ENCODE measurements at regions not wholly inside any gene's neighbourhood (a gene's known extent, or its start where the extent isn't known, plus 50 kb on each side); places are given as distances from the start of the nearest gene placed in this dataset.

DNA sequence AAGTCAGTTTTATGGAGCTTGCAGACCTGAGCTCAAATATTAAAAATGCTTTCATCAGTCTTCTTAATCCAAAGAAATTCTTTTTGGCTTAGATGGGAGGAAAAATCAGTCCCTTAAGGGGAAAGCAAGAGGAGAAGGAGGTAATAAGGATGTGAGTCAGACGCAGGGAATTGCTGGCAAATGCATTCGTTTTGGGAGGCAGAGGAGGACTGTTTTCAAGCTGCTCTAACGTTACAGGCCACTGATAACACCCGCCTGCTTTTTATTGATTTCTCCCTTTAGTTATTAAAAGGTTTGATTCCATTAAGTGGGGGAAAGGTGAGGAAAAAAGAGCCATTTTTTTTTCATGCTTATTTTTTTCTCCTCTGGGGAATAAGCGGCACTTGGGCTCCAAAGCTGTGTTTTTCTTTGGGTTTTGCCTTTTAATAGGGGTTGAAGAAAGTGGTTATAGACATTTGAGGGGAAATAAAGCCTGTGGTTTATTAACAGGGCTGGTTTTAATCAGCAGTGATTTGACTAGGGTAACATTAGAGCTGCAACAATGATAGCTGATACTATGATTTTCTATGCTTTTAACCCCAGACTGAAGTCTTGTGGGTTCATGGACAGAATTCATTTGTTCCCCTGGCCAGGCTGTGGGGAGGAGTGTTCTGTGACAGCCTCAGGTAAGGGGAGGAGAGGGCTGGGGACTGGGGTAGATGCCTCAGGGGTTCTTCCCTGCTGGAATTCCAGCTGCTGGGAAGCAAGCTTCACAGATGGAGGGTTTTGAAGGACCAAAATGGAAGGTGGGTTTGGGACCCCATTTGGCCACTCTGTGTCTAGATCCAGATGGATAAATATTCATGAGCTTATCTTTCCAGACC lies 225.2 kb downstream of the GAS1 start:
- no peak for DNase-seq

DNA sequence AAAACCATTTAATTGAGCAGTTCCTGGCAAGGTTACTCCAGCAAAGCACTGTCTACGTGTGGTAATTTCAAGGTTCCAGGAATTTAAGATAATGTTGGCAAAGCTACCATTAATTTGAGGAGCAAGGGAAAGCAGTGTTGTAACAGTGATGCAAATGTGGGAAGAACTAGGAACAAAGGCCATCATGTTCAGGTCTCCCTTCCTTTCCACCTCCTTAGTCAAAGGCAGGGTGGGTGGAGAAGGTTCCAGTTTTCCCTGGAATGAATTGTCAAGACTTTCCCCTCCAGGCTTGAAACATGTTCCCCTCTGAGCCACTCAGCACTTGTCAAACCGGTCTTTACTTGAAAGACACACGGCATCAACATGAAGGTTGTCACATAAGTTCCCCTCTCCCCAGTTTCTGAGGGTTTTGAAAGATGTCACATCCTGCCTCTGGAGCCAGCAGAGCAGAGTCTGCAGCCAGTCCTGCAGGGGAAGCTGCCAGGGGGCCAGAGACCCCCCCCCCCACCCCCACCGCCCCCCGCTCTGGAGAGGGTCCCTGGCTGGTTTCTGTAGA lies 226.0 kb downstream of the GAS1 start:
- no peak for DNase-seq

DNA sequence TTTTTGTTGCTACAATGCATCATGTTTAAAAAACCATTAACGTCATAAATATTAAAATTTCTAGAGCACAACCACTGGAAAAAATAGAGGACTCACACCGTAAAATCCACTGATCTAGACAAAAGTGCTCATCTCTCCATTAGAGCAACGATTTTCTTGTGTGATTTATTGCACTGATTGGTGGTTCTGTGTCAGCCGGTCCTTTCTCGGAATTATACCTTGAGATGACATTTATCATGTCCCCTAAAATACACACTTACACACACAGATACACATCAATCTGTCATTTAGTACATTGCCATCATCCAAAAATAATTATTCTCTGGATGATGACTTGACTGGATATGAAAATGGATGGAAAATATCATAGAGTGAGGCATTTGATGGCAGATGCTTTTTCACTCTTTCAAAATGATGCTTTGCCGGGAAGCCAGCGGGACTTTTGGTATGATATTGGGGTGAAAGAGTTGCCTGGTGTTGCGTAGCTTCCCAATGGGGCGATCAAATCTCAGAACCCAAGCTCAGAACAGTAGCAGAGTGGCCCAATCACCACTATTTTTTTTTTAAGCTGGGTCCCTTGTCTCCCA lies 226.6 kb downstream of the GAS1 start:
- no peak for DNase-seq

DNA sequence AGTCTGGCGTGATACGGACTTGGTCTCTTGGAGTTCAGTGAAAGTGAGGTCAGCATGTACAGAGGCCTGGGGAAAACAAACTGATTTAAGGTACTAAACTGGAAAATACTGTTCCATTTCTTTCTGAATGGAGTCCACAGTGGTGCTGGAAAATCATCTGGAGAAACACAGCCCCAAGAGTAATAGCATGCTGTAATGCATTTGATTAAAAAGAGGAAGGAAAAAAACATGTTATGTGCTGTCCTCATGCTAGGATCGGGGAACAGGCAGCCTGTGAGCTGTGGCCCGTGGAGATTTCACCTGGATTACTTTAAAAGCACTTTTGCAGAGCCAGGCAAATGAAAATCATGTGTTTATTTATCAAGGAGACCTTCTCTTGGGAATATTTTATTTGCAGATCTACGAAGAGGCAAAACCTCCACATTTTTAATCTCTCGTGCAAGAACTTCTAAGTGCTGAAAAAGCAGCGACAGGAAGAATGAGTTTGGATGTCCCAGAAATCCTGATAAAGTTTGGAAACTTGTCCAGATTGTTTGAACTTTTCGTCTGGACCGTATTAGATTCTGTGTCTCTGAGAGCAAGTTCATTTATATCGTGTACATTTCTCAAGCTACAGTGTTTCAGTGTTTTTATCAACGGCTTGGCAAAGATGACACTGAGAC lies 228.8 kb downstream of the GAS1 start:
- DNase-seq = no peak

DNA sequence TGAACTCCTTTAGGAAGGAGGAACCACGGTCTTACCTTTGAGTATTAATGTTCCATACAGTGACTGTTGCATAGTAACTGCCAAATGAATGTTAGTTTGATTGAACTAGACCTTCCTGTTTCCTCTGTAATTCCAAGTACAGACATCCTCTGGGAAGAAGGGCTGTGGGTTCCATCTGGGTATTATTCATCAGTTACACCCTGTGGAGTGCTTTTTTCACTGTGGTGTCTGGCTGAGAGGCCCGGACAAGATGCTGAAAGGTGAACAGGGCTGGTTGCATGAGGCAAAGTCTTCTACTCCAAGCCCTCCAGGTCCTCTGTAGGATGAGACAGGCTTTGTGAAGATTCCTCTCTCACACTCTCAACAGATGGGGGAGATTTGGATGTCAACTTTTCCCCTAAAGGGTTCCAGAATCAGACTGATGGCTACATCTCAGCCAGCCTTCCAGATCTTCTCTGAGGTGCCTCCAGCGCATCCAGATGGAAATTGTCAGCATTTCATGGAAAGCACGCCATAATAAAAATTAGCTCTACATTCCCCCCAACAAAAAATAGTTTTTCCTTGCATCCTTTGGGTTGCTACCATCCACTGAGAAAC lies 230.9 kb downstream of the GAS1 start:
- no peak for DNase-seq

DNA sequence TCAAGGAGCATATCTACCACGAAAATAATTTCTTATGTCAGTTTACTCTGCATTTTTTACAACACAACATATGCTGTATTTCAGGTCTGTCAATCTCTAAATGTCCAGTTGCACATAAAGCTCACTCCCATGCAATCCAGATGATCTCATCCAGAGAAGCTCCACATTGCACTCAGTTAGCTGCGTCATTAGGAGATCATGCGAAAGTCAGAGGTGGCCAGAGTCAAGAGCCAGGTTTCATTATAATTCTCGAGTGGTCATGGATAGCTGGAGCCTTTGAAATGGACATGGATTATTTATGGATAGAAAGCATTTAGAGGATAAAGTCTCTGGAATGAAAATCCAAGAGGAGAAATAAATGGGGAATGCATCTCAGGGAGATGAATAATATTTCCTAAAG lies 232.3 kb downstream of the GAS1 start:
- no peak for DNase-seq

DNA sequence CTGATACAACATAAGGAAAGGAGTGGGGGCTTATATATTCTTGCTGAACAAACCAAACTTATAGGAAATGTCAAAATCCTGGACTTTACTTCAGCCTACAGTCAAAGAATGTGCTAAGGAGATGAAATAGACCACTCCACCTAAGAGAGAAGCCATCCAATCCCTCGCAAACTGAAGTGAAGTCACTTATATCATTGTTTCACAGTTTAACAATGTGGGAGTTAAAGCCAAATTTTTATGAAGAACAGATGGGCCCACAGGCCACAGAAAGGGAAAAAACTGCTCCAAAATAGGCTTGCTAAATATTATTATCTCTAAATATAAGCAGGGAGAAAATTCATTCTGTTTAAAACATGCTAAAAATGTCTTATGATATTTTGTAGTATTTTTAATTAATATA lies 233.3 kb downstream of the GAS1 start:
- no peak for DNase-seq

DNA sequence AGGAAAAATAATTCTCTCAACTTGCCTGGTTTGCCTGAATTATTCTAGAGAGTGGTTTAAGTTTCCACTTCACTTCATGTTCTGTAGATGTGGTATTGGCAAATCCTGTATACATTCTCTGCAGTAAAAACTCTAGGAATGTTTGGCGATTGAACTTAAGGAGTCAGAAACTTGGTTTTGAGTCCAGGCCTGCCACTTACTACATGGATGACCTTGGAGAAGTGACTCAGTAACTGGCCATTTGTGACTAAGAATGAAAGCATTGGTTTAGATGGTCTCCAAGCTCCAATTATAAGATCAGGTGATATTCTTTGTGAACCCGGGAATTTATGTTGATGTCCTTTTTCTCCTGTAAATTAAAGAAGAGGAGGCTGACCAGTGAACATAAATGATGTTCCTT lies 233.8 kb downstream of the GAS1 start:
- no peak for DNase-seq

DNA sequence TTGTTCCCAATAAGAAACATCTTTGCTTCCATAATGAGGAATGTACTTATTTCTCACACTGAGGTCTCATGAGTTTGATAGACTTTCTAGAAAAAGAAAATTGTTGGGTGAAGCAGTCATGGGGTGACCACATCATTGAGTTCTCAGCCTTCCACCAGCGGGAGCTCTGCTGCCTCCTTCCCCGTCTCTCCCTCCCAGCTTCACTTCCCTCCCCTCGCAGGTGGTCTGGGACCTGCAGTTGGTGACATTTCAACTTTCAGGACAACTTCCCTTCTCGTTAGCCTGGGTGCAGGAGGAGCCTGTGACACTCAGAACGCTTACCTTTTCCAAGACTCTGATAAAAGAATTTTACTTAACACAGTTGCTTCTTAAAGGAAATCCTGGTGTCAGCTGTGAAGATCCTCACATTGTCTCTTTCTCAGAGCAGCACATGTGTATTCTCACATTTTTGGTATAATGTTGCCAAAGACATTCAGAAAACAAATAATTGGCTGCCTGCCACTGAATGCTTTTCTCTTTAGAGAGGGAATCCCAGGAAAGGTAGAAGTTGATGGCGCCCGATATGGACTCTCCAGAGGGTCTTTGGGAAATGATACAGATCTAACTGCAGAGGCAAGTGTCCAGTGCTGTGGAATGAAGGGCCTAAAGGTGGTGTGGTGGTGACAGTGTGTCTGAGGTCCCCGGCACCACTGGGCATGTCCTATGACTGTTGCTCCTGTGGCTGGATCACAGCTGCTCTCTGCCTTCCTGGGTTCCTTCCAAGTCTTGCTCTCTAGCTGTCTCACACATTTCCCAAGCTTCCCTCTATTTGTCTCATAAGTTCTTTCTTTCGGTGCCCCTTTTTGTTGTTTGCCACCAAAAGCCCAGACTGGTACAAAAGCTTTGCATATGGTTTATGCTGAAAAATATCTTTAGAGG lies 238.1 kb downstream of the GAS1 start:
- no peak for DNase-seq

DNA sequence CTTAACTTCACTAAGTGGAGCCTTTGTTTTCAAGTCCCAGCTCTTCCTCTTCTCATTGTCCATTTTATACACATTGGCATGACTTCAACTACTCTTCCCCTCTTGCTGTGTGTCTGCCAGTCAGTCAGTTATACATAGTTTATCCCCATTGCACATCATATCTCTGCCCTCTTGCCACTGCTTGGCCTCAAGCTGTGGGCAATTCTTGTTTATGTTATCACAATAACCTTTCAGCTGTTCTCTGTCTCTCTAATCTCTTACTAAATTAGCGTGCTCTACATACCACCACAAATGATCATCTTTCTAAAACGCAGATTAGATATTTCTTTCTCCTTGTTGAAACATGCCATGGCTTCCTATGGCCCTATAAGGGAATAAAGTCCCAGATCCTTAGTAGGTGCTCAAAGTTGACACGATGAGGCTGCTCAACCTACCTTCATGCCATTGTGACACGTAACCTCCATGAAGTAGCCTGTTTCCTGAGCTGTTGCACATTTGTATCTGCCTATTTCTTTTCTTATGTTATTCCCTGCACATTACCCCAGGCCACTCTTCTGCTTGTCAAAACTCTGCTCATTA lies 239.3 kb downstream of the GAS1 start:
- DNase-seq = no peak

DNA sequence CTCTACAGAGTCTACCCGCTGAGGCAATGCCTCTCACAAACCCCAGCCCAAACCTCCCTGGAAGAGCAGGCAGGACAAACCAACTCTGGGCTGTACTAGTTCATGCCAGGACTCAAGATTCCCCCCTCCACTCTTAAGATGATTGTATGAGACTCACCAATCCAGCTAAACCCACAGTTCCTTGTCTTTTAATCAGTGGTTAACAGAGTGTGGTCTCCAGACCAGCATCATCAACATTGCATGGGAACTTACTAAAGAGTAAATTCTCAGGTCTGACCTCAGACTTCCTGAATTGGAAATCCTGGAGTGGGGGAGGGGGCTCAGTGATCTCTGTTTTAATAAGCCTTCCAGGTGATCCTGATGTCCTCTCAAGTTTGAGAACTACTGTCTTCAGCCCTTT lies 240.9 kb downstream of the GAS1 start:
- DNase-seq = no peak

DNA sequence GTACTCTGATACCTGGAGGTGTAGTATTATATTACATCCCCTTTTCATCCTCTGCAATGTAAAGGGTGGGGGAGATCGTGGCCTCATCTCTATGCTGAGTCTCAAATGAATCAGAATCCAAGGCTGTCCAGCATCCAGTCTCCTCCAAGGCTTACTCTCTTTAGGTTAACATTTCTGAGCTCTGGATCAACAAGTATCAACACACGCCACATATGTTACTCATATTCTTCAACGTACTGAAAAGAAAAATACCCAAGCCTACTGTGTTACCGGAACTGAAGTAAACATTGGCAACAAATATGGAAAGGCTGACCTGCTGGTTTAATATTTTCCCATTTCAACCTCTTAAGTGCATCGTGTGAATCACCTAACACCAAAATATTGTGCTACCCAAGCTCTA lies 241.8 kb downstream of the GAS1 start:
- no peak for DNase-seq

DNA sequence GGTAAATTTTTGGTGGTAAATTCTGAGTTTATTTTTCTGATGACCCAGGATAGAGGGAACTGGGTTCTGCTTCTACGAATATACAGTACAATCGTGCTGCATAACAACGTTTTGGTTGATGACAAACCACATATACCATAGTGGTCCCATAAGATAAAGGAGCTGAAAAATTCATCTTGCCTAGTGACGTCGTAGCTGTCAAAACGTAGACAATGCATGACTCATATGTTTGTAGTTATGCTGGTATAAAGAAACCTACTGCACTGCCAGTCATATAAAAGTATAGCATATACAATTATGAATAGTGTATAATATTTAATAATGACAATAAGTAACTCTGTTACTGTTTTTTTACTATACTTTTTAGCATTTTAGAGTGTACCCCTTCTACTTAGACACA lies 244.0 kb downstream of the GAS1 start:
- no peak for DNase-seq

DNA sequence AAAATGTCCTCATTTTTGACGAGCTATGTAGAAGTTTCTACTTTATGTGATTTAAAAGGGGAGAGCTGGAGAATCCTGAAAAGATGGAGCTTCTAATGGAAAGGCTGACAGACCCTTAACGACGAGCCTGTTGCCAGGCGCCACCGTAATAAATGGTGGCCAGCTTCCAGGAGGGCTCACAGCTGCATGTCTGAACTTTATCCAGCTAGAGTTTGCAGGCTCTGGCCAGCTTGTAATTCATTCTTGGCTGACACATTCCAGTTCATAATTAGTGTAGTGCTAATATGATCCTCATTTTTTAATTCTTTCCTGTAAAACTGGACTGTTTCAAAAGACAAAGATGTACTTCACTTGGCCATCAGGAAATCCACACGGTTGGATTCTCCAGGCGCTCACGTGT lies 246.7 kb downstream of the GAS1 start:
- no peak for DNase-seq

DNA sequence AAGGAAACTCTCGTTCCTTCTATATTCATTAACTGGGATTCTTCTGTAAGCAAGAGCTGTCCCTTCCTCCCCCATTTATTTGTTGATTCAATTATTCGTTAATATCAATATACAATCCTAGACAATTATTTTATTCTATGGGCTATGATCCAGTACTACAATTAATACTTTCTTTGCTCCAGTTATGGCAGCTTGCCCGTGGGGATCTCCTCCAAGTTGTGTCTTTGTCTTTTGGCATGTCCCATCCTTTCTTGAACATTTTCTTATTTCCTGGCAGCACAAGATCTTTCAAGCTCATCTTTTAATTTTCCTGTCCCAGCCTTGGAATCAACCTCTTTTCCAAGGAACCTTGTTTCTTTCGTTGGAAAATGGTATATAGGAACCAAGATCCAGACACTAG lies 249.3 kb downstream of the GAS1 start:
- no peak for DNase-seq

DNA sequence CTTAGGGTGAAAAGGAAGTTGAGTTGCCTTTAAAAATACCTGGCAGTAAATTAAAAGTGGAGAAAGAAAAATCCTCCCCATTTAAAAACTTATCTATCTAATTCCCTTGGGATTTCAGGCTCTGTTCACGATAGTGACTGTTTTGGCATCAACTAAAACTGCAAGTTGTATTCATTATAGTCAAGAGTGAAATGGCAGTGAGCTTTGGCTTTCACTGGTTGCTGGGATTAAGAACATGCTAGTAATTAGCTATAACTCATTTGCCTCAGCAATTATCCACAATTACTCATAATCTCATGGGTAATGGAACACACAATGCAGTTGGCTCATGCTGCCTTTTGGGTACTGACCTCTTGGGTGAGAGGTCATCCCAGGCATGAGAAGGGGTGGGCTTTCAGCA lies 250.1 kb downstream of the GAS1 start:
- no peak for DNase-seq

DNA sequence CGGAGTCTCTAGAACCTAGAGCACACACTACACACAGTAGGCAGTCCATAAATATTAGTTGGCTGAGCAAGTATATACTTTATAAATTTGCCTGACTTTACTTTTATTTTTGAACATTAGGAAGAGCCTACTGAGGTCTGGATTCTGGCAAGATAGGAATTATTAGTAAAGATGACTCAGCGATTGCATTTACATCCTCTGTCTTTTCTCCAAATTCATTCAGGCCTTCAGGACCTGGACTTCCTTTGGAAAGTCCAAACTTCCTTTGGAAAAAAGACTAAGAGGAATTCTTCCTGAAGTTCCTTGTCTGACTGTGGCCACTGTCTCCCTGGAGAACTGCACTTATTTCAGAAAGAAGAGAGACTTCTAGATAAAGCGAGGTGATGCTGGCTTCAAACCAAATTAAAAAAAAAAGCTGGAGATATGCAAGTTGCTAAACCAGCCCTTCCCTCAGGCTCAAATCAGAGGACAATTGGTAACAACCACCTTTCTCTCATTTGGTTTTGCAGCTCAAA lies 251.3 kb downstream of the GAS1 start:
- no peak for DNase-seq

DNA sequence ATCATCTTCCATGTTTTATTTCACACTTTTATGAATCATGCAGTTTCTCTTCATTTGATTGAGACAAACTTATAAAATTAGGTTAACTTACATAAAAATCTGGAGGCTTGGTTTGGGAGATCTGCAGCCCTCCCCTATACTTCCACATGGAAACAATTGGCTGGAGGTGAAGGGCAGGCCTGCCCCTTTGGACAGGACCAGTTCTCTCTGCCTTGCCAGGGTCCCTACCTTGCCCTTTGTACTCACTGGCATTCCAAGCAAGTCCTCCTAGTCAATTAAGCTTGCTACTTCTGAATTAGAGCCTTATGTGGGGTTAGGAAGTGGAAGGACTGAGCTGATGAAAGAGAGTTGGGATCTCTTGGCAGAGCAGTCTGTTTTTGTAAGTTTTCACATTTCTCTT lies 257.3 kb downstream of the GAS1 start:
- DNase-seq = no peak

DNA sequence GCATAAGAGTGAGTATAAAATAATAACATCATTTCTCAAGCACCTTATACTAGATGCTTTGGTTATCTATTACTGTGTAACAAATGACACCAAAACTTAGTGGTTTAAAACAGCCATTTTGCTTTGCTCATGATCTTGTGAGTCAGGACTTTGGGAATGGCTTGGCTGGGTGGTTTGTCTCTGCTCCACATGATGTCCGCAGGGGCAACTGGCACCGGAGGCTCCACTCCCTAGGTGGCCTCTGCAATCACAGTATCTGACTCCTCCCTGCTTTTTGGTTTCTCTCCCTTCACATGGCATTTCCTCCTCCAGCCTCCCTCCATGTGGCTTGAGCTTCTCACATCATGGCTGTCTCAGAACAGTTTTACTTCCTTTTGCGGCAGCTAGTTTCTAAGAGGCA lies 259.5 kb downstream of the GAS1 start:
- DNase-seq = no peak

DNA sequence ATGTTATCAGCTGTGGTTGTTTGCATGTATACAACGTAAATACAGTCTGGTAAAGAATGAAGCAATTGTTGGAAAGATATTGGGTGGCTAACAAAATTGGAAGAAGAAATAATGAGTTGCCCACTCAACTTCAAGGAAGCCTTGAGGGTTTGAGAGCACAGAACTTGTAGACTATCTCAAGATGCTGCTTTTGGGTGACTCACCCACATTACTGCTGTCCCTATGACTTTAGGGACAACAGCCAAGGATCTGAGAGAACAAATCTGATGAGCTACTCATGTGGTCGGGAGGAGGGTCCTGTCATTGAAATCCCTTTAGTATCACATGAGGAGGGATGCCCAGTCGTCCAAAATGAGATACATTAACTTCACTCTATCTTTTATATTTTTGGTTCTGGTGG lies 261.8 kb downstream of the GAS1 start:
- no peak for DNase-seq

DNA sequence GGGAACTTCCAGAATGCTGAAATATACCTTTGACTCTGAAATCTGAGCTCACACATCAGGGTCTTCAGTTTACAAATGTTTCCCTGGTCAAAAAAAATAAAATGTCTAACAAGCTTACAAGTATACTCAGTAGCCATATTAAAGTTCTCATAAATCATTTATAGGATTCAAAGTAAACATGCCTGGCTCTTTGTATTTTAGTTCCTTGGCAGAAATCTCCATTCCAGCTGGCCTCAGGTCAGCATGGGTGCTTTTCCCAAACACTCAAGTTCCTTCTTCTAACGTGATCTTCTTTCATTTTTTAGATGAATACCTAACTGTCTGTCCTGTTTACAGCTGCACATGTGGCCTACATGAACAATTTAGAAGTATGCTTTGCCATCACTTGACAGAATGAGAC lies 263.2 kb downstream of the GAS1 start:
- DNase-seq = no peak

DNA sequence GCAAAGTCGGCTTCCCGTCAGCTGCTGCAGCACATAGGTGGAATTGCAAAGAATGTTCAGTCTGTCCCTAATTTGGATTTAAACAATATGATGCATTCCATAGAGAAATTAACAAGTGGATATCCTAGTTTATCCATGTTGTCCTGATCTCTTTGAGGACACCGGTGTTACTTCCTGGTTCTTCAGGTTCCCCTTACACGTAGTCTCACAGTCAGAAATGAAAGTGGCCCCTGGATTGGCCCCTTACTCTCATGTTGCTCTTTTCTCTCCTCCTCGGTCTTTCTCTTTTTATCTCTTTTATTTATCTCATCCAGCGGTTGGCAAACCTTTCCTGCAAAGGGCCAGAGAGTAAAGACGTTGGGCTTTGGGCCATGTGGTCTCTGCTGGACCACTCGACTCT lies 265.1 kb downstream of the GAS1 start:
- DNase-seq = no peak
